Liver (tissue), 8 donors: ENCODE measurements at regions not wholly inside any gene's neighbourhood (a gene's known extent, or its start where the extent isn't known, plus 50 kb on each side); places are given as distances from the start of the nearest gene placed in this dataset.
"Not testable (repeated sequence)": the region's sequence is repeated elsewhere in the genome, so short reads cannot be mapped to it uniquely, and the experiment has no call there.

Experiments used
- DNase-seq: peaks from one replicate; pipeline ENCODE4 v3.0.0-alpha.2; 2017; ENCODE audit warnings: low spot score
- H3K27ac ChIP-seq, 2 donors: one replicate each; pipeline ENCODE4 v1.7.0; 2013; ENCODE audit warnings: inconsistent platforms in 2 of 2, low read length in 2 of 2, control low read depth in 1 of 2, low read depth in 1 of 2, mild to moderate bottlenecking in 1 of 2
- H3K27me3 ChIP-seq, 4 donors: one replicate each; pipeline versions ENCODE4 v1.6.1 to v1.7.0; 2013; ENCODE audit warnings: low read length in 3 of 4, inconsistent platforms in 1 of 4, mild to moderate bottlenecking in 1 of 4, moderate library complexity in 1 of 4; ENCODE audit not compliant: control insufficient read depth in 4 of 4, insufficient read depth in 4 of 4
- H3K36me3 ChIP-seq, 4 donors: one replicate each; pipeline versions ENCODE4 v1.6.1 to v1.7.0; 2013; ENCODE audit warnings: low read length in 3 of 4, mild to moderate bottlenecking in 3 of 4, low read depth in 1 of 4, moderate library complexity in 1 of 4; ENCODE audit not compliant: control insufficient read depth in 4 of 4, insufficient read depth in 3 of 4
- H3K4me1 ChIP-seq, 4 donors: one replicate each; pipeline versions ENCODE4 v1.6.1 to v1.7.0; 2013; ENCODE audit warnings: low read length in 3 of 4, mild to moderate bottlenecking in 3 of 4, moderate library complexity in 1 of 4; ENCODE audit not compliant: control insufficient read depth in 4 of 4, insufficient read depth in 4 of 4
- H3K4me3 ChIP-seq, 3 donors: one replicate each; pipeline versions ENCODE4 v1.6.1 to v1.7.0; 2013; ENCODE audit warnings: low read length in 3 of 3, control low read depth in 1 of 3, low read depth in 1 of 3, mild to moderate bottlenecking in 1 of 3
- H3K9ac ChIP-seq, 2 donors: one replicate each; pipeline ENCODE4 v1.7.0; 2013; ENCODE audit warnings: low read length in 2 of 2, mild to moderate bottlenecking in 2 of 2, moderate library complexity in 2 of 2, control low read depth in 1 of 2, low read depth in 1 of 2
- H3K9me3 ChIP-seq, 4 donors: one replicate each; pipeline versions ENCODE4 v1.6.1 to v1.7.0; 2013; ENCODE audit warnings: low read length in 3 of 4; ENCODE audit not compliant: control insufficient read depth in 4 of 4
- ATF3 ChIP-seq: IDR thresholded peaks from 2 replicates; pipeline ENCODE4 v1.6.1; 2016; ENCODE audit warnings: antibody characterized with exemption
- CTCF ChIP-seq: fragments of 150-350 bp; IDR thresholded peaks from 2 replicates; pipeline ENCODE4 v1.5.1; 2017; ENCODE audit warnings: improper control_type of control experiment, low read depth, low read length; ENCODE audit not compliant: missing input control
- EGR1 ChIP-seq, 2 donors: IDR thresholded peaks; 2 replicates each; pipeline ENCODE4 v1.6.1; 2016 to 2018; ENCODE audit warnings: antibody characterized with exemption in 2 of 2, low read depth in 2 of 2
- FOXA1 ChIP-seq: IDR thresholded peaks from 2 replicates; pipeline ENCODE4 v1.6.1; 2016; ENCODE audit warnings: antibody characterized with exemption
- FOXA2 ChIP-seq: IDR thresholded peaks from 2 replicates; pipeline ENCODE4 v1.6.1; 2016; ENCODE audit warnings: antibody characterized with exemption
- GABPA ChIP-seq, 2 donors: IDR thresholded peaks in 1 of 2; conservative IDR thresholded peaks in 1 of 2; 2 replicates each; pipeline ENCODE4 v1.6.1; 2016; ENCODE audit warnings: antibody characterized with exemption in 2 of 2, mild to moderate bottlenecking in 1 of 2, moderate library complexity in 1 of 2
- JUND ChIP-seq, 2 donors: IDR thresholded peaks; 2 replicates each; pipeline ENCODE4 v1.6.1; 2016; ENCODE audit warnings: antibody characterized with exemption in 2 of 2
- MAX ChIP-seq: IDR thresholded peaks from 2 replicates; pipeline ENCODE4 v1.6.1; 2016; ENCODE audit warnings: antibody characterized with exemption
- NR2F2 ChIP-seq: IDR thresholded peaks from 2 replicates; pipeline ENCODE4 v1.6.1; 2016; ENCODE audit warnings: antibody characterized with exemption
- RAD21 ChIP-seq, 2 donors: IDR thresholded peaks; 2 replicates each; pipeline ENCODE4 v1.6.1; 2016; ENCODE audit warnings: antibody characterized with exemption in 2 of 2, mild to moderate bottlenecking in 2 of 2
- REST ChIP-seq: IDR thresholded peaks from 2 replicates; pipeline ENCODE4 v1.6.1; 2016; ENCODE audit warnings: antibody characterized with exemption, mild to moderate bottlenecking
- RXRA ChIP-seq, 2 donors: IDR thresholded peaks; 2 replicates each; pipeline ENCODE4 v1.6.1; 2017 to 2018; ENCODE audit warnings: antibody characterized with exemption in 2 of 2, mild to moderate bottlenecking in 1 of 2
- SP1 ChIP-seq: IDR thresholded peaks from 2 replicates; pipeline ENCODE4 v1.6.1; 2018; ENCODE audit warnings: antibody characterized with exemption, mild to moderate bottlenecking
- YY1 ChIP-seq: IDR thresholded peaks from 2 replicates; pipeline ENCODE4 v1.6.1; 2016; ENCODE audit warnings: antibody characterized with exemption, mild to moderate bottlenecking
- ZBTB33 ChIP-seq: IDR thresholded peaks from 2 replicates; pipeline ENCODE4 v1.6.1; 2016; ENCODE audit warnings: antibody characterized with exemption
- WGBS: extraction: QIAGEN DNeasy Blood & Tissue Kit; methylation state at CpG from one replicate; pipeline ENCODE4 v1.1.7; 2013; 5-methylcytosine and 5-hydroxymethylcytosine counted together
- donor health status: healthy.
- donor health status: healthy.
- donor health status: healthy.
- donor health status: healthy.
- donor health status: healthy.

GRCh38 chr4:25509646-25510045, 132.6 kb downstream of the ANAPC4 start:
- no peak for DNase-seq
- H3K27me3 ChIP-seq = no peaks in the 10 kb centered on the region
- no peaks in the 10 kb centered on the region for H3K36me3 ChIP-seq
- H3K9me3 ChIP-seq = no peaks in the 10 kb centered on the region
- no peak for TF ChIP-seq JUND (IDR thresholded peaks at IDR 0.05)
- H3K4me1 ChIP-seq = no peaks in the 10 kb centered on the region
- 66% methylated on average over 4 of the region's 4 CpGs for WGBS
- no peak overlapping the region for H3K27ac ChIP-seq
- no peak overlapping the region for H3K4me3 ChIP-seq
- H3K9ac ChIP-seq = no peak overlapping the region

- H3K9ac ChIP-seq, H3K36me3 ChIP-seq: not testable (repeated sequence)
- 94% methylated on average over 10 of the region's 10 CpGs for WGBS
Measured at GRCh38 chr4:25511823-25512222, 134.8 kb downstream of the ANAPC4 start.

GRCh38 chr4:25513814-25514213, 136.8 kb downstream of the ANAPC4 start:
- Histone ChIP-seq H3K4me3 (no peak overlapping the region), H3K36me3 (no peaks in the 10 kb centered on the region), H3K4me1 (no peaks in the 10 kb centered on the region), H3K9ac (no peak overlapping the region), H3K27me3 (no peaks in the 10 kb centered on the region), H3K9me3 (no peaks in the 10 kb centered on the region), H3K27ac (no peak overlapping the region)
- WGBS = 93% methylated on average over 4 of the region's 4 CpGs
- TF ChIP-seq GABPA (IDR thresholded peaks at IDR 0.05 in 1 of 2, conservative IDR thresholded peaks at IDR 0.05 in 1 of 2) = no peak
- TF ChIP-seq CTCF = no peak
- no peak for TF ChIP-seq NR2F2
- no peak for TF ChIP-seq ATF3
- TF ChIP-seq ZBTB33 = no peak
- TF ChIP-seq REST = no peak
- TF ChIP-seq YY1 = no peak
- TF ChIP-seq FOXA1 = no peak
- TF ChIP-seq EGR1 (IDR thresholded peaks at IDR 0.05; ENCODE audit: low read depth in 2 of 2) = no peak
- TF ChIP-seq RAD21 (IDR thresholded peaks at IDR 0.05) = no peak
- TF ChIP-seq FOXA2 = no peak
- no peak for TF ChIP-seq RXRA (IDR thresholded peaks at IDR 0.05)
- no peak for TF ChIP-seq MAX
- TF ChIP-seq SP1 = no peak
- DNase-seq = no peak

More at GRCh38 chr4:25511823-25512222, 134.8 kb downstream of the ANAPC4 start:
- H3K27me3 ChIP-seq, H3K4me1 ChIP-seq, H3K27ac ChIP-seq, H3K9me3 ChIP-seq, H3K4me3 ChIP-seq, DNase-seq: not testable (repeated sequence)
